Gastrocnemius medialis (tissue), 4 donors: ENCODE measurements at regions not wholly inside any gene's neighbourhood (a gene's known extent, or its start where the extent isn't known, plus 50 kb on each side); places are given as distances from the start of the nearest gene placed in this dataset.
A peak's percentile ranks its signal among the peaks of the same experiment; 100 is the strongest.
"Not testable (repeated sequence)": the region's sequence is repeated elsewhere in the genome, so short reads cannot be mapped to it uniquely, and the experiment has no call there.

Experiments used
- ATAC-seq, 2 donors: fragments of 150-250 bp; one replicate each; pipeline ENCODE4 v1.9.1; 2016
- DNase-seq, 2 donors: peaks; one replicate each; pipeline ENCODE4 v3.0.0-alpha.2; 2019
- H3K27ac ChIP-seq, 4 donors: fragments of 200-600 bp; sonication (generic); 1 replicate in 1 of 4; 2 replicates in 3 of 4; pipeline ENCODE4 v1.5.1; 2016 to 2018; ENCODE audit warnings: mild to moderate bottlenecking in 2 of 4, moderate library complexity in 1 of 4
- H3K27me3 ChIP-seq, 3 donors: fragments of 200-600 bp; sonication (generic) in 2 of 3; 1 replicate in 1 of 3; 2 replicates in 2 of 3; pipeline versions ENCODE4 v1.5.1 to v1.6.0; 2016 to 2019; ENCODE audit warnings: mild to moderate bottlenecking in 1 of 3, moderate library complexity in 1 of 3
- H3K36me3 ChIP-seq, 2 donors: fragments of 200-600 bp; sonication (generic) in 1 of 2; one replicate each; pipeline ENCODE4 v1.5.1; 2017 to 2018
- H3K4me1 ChIP-seq, 2 donors: fragments of 200-600 bp; sonication (generic) in 1 of 2; one replicate each; pipeline ENCODE4 v1.5.1; 2016 to 2017; ENCODE audit warnings: mild to moderate bottlenecking in 2 of 2
- H3K4me3 ChIP-seq, 4 donors: fragments of 200-600 bp; sonication (generic) in 3 of 4; 1 replicate in 1 of 4; 2 replicates in 3 of 4; pipeline ENCODE4 v1.5.1; 2016 to 2019; ENCODE audit warnings: mild to moderate bottlenecking in 2 of 4
- H3K9me3 ChIP-seq, 3 donors: fragments of 200-600 bp; sonication (generic) in 2 of 3; 1 replicate in 1 of 3; 2 replicates in 2 of 3; pipeline ENCODE4 v1.5.1; 2016 to 2019
- POLR2A ChIP-seq, 2 donors: fragments of 450-650 bp; IDR thresholded peaks; one replicate each; pipeline ENCODE4 v1.6.1; 2017; ENCODE audit warnings: antibody characterized with exemption in 2 of 2, mild to moderate bottlenecking in 2 of 2, moderate library complexity in 2 of 2
- in situ Hi-C, 4 donors: fragments of 200-750 bp; cut with MboI; loops; one replicate each; pipeline versions ENCODE4 v1.15.0 to v1.8.0; 2017; ENCODE audit warnings: low sequenced_read_pairs in 4 of 4
- intact Hi-C: fragments of 100-400 bp; cut with DNase I; formaldehyde crosslinking; loops from one replicate; pipeline ENCODE4 v1.15.1; 2023; ENCODE audit warnings: low total_unique reads
- TF ChIP-seq, protein P1 (sequence below), 5 experiments: fragments of 450-650 bp in 3 of 5; fragments of 200-600 bp in 2 of 5; sonication (generic) in 2 of 5; IDR thresholded peaks in 4 of 5; conservative IDR thresholded peaks in 1 of 5; 1 replicate in 4 of 5; 2 replicates in 1 of 5; pipeline ENCODE4 v1.5.1; 2016 to 2019; ENCODE audit warnings: antibody characterized with exemption in 5 of 5, mild to moderate bottlenecking in 3 of 5, moderate library complexity in 3 of 5

DNA sequence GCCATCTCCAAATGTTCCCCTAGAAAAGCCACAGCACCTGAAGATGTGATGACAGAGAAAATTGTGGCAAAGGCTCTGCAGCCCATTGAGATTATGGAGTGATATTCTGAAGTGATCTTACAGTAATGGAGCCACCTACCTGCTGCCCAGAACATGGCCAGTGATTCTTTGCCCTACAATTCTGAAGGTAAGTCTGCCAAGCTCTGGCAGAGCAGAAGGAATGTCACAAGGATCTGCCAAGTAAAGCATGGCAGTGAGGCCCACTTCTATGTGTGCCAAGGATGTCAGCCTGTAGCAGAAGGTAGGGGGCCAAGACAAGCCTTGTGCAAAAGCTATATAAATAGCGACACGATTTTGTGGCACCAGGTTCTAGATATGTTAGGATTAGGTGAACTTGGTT, 155.1 kb downstream of the RND3 start:
- ATAC-seq: peak; percentile 46 to 72
- H3K4me1 ChIP-seq: peaks cover 0 to 4% of the 10 kb centered on the region in 2 donors

DNA sequence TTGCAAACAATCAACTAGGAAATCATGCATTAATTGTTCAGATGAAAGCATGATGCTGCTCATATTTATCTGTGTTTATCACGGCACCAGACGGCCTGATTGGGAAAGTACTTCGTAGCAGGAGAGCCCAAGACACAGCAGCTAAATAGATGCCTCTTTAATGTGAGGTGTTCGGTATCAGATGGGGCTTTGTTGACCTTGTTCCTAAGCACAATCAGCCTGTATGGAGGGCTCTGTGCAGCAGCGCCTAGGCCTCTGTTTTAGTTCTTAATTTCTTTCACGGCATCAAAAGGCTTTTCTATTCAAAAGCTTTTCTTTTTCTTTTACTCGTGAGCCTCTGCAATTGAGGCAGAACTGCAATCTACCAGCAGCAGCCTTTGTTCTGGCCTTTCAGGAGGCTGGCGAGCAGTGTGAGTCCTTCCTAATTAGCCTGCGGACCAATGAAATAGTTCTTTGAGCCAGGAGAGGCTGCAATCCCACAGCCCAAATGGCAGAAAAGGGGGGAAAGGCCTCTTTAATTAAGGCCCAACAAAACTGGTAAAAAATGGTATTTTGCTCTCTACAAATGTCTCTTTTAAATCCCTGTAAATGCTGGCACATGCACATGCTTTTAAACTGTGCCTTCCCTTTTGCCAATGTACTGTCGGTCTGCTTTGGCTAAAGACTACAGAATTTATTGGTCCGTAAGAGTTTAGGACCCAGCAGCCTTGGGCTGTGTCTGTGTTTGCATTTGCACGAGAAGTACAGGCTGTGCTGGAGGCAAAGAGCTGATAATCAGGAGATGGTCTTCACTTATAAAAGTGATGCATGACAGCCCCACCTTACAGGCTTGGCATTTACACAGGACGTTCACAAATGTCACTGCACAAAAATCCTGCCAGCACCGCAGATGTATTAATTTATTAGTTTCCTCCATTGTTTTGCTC, 159.6 kb downstream of the RND3 start:
- intact Hi-C loops (no loop called here), in situ Hi-C loops (no loop called here)
- ATAC-seq (no peak), DNase-seq (no peak)
- H3K9me3 ChIP-seq: no peaks in the 10 kb centered on the region
- H3K27me3 ChIP-seq: no peaks in the 10 kb centered on the region
- no peak overlapping the region for H3K27ac ChIP-seq
- H3K4me1 ChIP-seq: peaks cover 0 to 6% of the 10 kb centered on the region in 2 donors
- H3K36me3 ChIP-seq: no peaks in the 10 kb centered on the region
- H3K4me3 ChIP-seq: no peak overlapping the region
- TF ChIP-seq POLR2A (IDR thresholded peaks at IDR 0.05): no peak
- TF ChIP-seq, protein P1, sequence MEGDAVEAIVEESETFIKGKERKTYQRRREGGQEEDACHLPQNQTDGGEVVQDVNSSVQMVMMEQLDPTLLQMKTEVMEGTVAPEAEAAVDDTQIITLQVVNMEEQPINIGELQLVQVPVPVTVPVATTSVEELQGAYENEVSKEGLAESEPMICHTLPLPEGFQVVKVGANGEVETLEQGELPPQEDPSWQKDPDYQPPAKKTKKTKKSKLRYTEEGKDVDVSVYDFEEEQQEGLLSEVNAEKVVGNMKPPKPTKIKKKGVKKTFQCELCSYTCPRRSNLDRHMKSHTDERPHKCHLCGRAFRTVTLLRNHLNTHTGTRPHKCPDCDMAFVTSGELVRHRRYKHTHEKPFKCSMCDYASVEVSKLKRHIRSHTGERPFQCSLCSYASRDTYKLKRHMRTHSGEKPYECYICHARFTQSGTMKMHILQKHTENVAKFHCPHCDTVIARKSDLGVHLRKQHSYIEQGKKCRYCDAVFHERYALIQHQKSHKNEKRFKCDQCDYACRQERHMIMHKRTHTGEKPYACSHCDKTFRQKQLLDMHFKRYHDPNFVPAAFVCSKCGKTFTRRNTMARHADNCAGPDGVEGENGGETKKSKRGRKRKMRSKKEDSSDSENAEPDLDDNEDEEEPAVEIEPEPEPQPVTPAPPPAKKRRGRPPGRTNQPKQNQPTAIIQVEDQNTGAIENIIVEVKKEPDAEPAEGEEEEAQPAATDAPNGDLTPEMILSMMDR (IDR thresholded peaks at IDR 0.05 in 4 of 5, conservative IDR thresholded peaks at IDR 0.05 in 1 of 5): no peak

More for the DNA sequence above, 155.1 kb downstream of the RND3 start:
- H3K27me3 ChIP-seq: no peaks in the 10 kb centered on the region
- H3K36me3 ChIP-seq: no peaks in the 10 kb centered on the region
- H3K4me3 ChIP-seq: no peak overlapping the region
- TF ChIP-seq, protein P1 (IDR thresholded peaks at IDR 0.05 in 4 of 5, conservative IDR thresholded peaks at IDR 0.05 in 1 of 5): no peak
- TF ChIP-seq POLR2A (IDR thresholded peaks at IDR 0.05): no peak
- no peaks in the 10 kb centered on the region for H3K9me3 ChIP-seq
- no peak for DNase-seq
- intact Hi-C loops: no loop called here
- H3K27ac ChIP-seq: no peak overlapping the region
- in situ Hi-C loops: no loop called here

DNA sequence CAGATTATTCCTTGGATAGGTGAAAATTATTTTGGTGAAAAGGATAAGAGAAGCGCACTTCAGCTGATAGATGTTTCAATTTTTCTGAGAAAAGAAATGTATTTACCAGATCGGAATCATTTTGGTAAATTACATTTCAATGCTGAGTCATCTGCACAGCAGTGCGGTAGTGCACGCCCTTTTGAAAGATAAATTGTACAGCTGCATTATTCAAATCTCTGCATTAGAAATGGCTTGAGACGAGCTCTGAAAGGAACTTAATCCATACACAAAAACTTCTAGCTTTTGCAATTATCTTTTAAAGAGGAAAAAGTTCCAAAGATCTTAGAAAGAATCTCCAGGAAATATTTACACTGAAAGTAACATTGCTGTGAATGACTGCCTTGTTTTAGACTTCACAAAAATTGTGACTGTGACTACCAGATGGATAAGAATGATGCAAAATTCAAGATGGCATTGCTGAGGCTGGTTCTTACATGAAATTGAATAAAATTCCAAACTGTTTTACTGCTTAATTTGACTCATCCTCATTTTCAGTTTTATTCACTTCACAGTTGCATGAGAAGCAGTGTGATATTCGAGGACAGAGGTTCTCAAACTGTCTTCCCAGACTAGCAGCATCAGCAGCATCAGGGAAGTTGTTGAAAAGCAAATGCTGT, 161.7 kb downstream of the RND3 start:
- intact Hi-C loops: no loop called here
- TF ChIP-seq, protein P1 (IDR thresholded peaks at IDR 0.05 in 4 of 5, conservative IDR thresholded peaks at IDR 0.05 in 1 of 5): no peak
- TF ChIP-seq POLR2A (IDR thresholded peaks at IDR 0.05): no peak
- H3K27me3 ChIP-seq: no peaks in the 10 kb centered on the region
- no peaks in the 10 kb centered on the region for H3K9me3 ChIP-seq
- no peak overlapping the region for H3K27ac ChIP-seq
- DNase-seq (no peak), ATAC-seq (no peak)
- no peak overlapping the region for H3K4me3 ChIP-seq
- H3K36me3 ChIP-seq: no peaks in the 10 kb centered on the region
- in situ Hi-C loops: no loop called here
- peaks cover 0 to 3% of the 10 kb centered on the region in 2 donors for H3K4me1 ChIP-seq

DNA sequence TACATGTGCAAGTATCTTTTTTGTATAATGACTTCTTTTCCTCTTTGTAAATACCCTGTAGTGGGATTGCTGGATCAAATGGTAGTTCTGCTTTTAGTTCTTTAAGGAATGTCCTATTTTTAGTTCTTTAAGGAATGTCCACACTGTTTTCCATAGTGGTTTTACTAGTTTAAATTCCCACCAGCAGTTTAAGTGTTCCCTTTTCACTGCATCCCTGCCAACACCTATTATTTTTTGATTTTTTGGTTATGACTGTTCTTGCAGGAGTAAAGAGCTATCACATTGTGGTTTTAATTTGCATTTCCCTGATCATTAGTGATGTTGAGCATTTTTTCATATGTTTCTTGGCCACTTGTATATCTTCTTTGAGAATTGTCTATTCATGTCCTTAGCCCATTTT, 164.4 kb downstream of the RND3 start:
- in situ Hi-C loops, ATAC-seq, H3K36me3 ChIP-seq, H3K27ac ChIP-seq, H3K9me3 ChIP-seq, intact Hi-C loops, DNase-seq, H3K27me3 ChIP-seq, H3K4me3 ChIP-seq, H3K4me1 ChIP-seq: not testable (repeated sequence)

DNA sequence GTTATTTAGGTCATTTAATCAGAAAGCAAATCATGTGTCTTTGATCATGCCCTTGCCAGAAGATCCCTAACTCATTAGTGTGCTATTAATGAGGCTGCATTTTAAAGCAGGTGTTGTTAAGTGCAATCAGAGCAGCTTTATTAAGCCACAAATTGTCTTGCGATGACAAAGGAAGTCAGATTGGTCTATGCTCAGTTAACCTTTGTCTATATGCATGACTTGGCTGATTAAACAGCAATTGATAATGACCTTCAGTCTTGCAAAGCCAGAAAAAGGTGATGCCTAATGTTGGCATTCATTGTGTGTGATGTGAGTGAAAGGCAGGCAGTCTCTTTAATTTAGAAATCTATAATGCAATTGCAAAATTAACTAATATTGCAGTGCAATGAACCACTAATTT, 166.9 kb downstream of the RND3 start:
- Histone ChIP-seq H3K4me1 (peaks cover 0 to 3% of the 10 kb centered on the region in 2 donors), H3K27ac (no peak overlapping the region), H3K9me3 (peaks cover 0 to 8% (median 3%) of the 10 kb centered on the region in 3 donors), H3K27me3 (no peaks in the 10 kb centered on the region), H3K36me3 (no peaks in the 10 kb centered on the region), H3K4me3 (no peak overlapping the region)
- ATAC-seq (no peak), DNase-seq (no peak)
- TF ChIP-seq, protein P1 (IDR thresholded peaks at IDR 0.05 in 4 of 5, conservative IDR thresholded peaks at IDR 0.05 in 1 of 5): no peak
- no peak for TF ChIP-seq POLR2A (IDR thresholded peaks at IDR 0.05)
- in situ Hi-C loops: no loop called here
- intact Hi-C loops: no loop called here
